ENCODE measurements at regions not wholly inside any gene's neighbourhood (a gene's known extent, or its start where the extent isn't known, plus 50 kb on each side); places are given as distances from the start of the nearest gene placed in this dataset.

- ATAC-seq (ENCODE audit: insufficient read depth, low FRiP score), result no peak
- H3K4me3 ChIP-seq, result no peak overlapping the region
- peaks cover 0 to 6% (median under 1%) of the 10 kb centered on the region in 4 donors for H3K9me3 ChIP-seq (ENCODE audit: control insufficient read depth in 4 of 4, insufficient read depth in 3 of 4, low read length in 3 of 4)
- TF ChIP-seq CTCF (IDR thresholded peaks at IDR 0.05; ENCODE audit: control extremely low read depth, extremely low read depth), result no peak
- H3K36me3 ChIP-seq (ENCODE audit: control insufficient read depth in 4 of 4, insufficient read depth in 4 of 4, low read length in 4 of 4), result no peaks in the 10 kb centered on the region
- H3K27me3 ChIP-seq (ENCODE audit: control insufficient read depth in 3 of 3, insufficient read depth in 3 of 3, low read length in 2 of 3), result no peaks in the 10 kb centered on the region
- no peak for DNase-seq
- H3K27ac ChIP-seq (ENCODE audit: low read depth in 1 of 2, low read length in 1 of 2), result no peak overlapping the region
- 86 to 89% methylated on average over 5 of the region's 5 CpGs for WGBS, 2 donors
- no peak overlapping the region for H3K9ac ChIP-seq (ENCODE audit: insufficient read depth in 1 of 2, low read length in 2 of 2)
- H3K4me1 ChIP-seq (ENCODE audit: control insufficient read depth in 5 of 5, insufficient read depth in 5 of 5, low read length in 5 of 5), result peaks cover 0 to 15% (median 0%) of the 10 kb centered on the region in 5 donors
Measured at GRCh38 chr6:22789315-22789714, 219.9 kb downstream of the HDGFL1 start.

GRCh38 chr6:22794844-22795243 lies 225.5 kb downstream of the HDGFL1 start:
- no peak overlapping the region for H3K4me3 ChIP-seq
- no peak for TF ChIP-seq CTCF (IDR thresholded peaks at IDR 0.05; ENCODE audit: control extremely low read depth, extremely low read depth)
- H3K9ac ChIP-seq (ENCODE audit: insufficient read depth in 1 of 2, low read length in 2 of 2), result no peak overlapping the region
- DNase-seq (no peak), ATAC-seq (ENCODE audit: insufficient read depth, low FRiP score) (no peak)
- WGBS, 2 donors, result 95 to 98% methylated on average over 1 of the region's 1 CpG
- no peaks in the 10 kb centered on the region for H3K27me3 ChIP-seq (ENCODE audit: control insufficient read depth in 3 of 3, insufficient read depth in 3 of 3, low read length in 2 of 3)
- no peaks in the 10 kb centered on the region for H3K4me1 ChIP-seq (ENCODE audit: control insufficient read depth in 5 of 5, insufficient read depth in 5 of 5, low read length in 5 of 5)
- peaks cover 0 to 8% (median 3%) of the 10 kb centered on the region in 4 donors for H3K9me3 ChIP-seq (ENCODE audit: control insufficient read depth in 4 of 4, insufficient read depth in 3 of 4, low read length in 3 of 4)
- H3K27ac ChIP-seq (ENCODE audit: low read depth in 1 of 2, low read length in 1 of 2), result no peak overlapping the region
- no peaks in the 10 kb centered on the region for H3K36me3 ChIP-seq (ENCODE audit: control insufficient read depth in 4 of 4, insufficient read depth in 4 of 4, low read length in 4 of 4)

GRCh38 chr6:22800451-22800850 lies 231.1 kb downstream of the HDGFL1 start:
- no peak overlapping the region for H3K9ac ChIP-seq (ENCODE audit: insufficient read depth in 1 of 2, low read length in 2 of 2)
- TF ChIP-seq CTCF (IDR thresholded peaks at IDR 0.05; ENCODE audit: control extremely low read depth, extremely low read depth), result no peak
- H3K27me3 ChIP-seq (ENCODE audit: control insufficient read depth in 3 of 3, insufficient read depth in 3 of 3, low read length in 2 of 3), result no peaks in the 10 kb centered on the region
- H3K4me1 ChIP-seq (ENCODE audit: control insufficient read depth in 5 of 5, insufficient read depth in 5 of 5, low read length in 5 of 5), result no peaks in the 10 kb centered on the region
- no peaks in the 10 kb centered on the region for H3K36me3 ChIP-seq (ENCODE audit: control insufficient read depth in 4 of 4, insufficient read depth in 4 of 4, low read length in 4 of 4)
- no peaks in the 10 kb centered on the region for H3K9me3 ChIP-seq (ENCODE audit: control insufficient read depth in 4 of 4, insufficient read depth in 3 of 4, low read length in 3 of 4)
- DNase-seq (peak in 1 of 3 donors; percentile 14), ATAC-seq (ENCODE audit: insufficient read depth, low FRiP score) (no peak)
- 76 to 93% methylated on average over 1 of the region's 1 CpG for whole genome bisulfite sequencing, 2 donors
- no peak overlapping the region for H3K27ac ChIP-seq (ENCODE audit: low read depth in 1 of 2, low read length in 1 of 2)
- no peak overlapping the region for H3K4me3 ChIP-seq

GRCh38 chr6:22801831-22802230 lies 232.5 kb downstream of the HDGFL1 start:
- DNase-seq (no peak), ATAC-seq (ENCODE audit: insufficient read depth, low FRiP score) (no peak)
- H3K9me3 ChIP-seq (ENCODE audit: control insufficient read depth in 4 of 4, insufficient read depth in 3 of 4, low read length in 3 of 4), result no peaks in the 10 kb centered on the region
- H3K9ac ChIP-seq (ENCODE audit: insufficient read depth in 1 of 2, low read length in 2 of 2), result no peak overlapping the region
- no peaks in the 10 kb centered on the region for H3K4me1 ChIP-seq (ENCODE audit: control insufficient read depth in 5 of 5, insufficient read depth in 5 of 5, low read length in 5 of 5)
- no peak overlapping the region for H3K4me3 ChIP-seq
- 92 to 96% methylated on average over 2 of the region's 2 CpGs for WGBS, 2 donors
- no peak overlapping the region for H3K27ac ChIP-seq (ENCODE audit: low read depth in 1 of 2, low read length in 1 of 2)
- no peaks in the 10 kb centered on the region for H3K36me3 ChIP-seq (ENCODE audit: control insufficient read depth in 4 of 4, insufficient read depth in 4 of 4, low read length in 4 of 4)
- no peak for TF ChIP-seq CTCF (IDR thresholded peaks at IDR 0.05; ENCODE audit: control extremely low read depth, extremely low read depth)
- no peaks in the 10 kb centered on the region for H3K27me3 ChIP-seq (ENCODE audit: control insufficient read depth in 3 of 3, insufficient read depth in 3 of 3, low read length in 2 of 3)

All from lung (tissue), 11 donors.